GM12878 (cell line): ENCODE measurements at regions not wholly inside any gene's neighbourhood (a gene's known extent, or its start where the extent isn't known, plus 50 kb on each side); places are given as distances from the start of the nearest gene placed in this dataset.

ENCODE experiments used
- ATAC-seq: fragments of 200-7000 bp; cut with Tn5 transposase; 3 replicates; pipeline ENCODE4 v1.9.1; 2020; ENCODE audit warnings: mild to moderate bottlenecking, moderate library complexity
- BruUV-seq: library from RNA; stranded (reverse); fragments of 400-500 nt; replicated peaks from 2 replicates; lab custom pipeline; 2021; lab: Mats Ljungman, UMichigan
- CTCF ChIA-PET: fragments of 300-600 bp; sonication (Branson Sonifier 250); formaldehyde crosslinking; extraction: SDS; loops from one replicate; lab custom pipeline; 2021; ENCODE audit warnings: inconsistent platforms; lab: Yijun Ruan, JAX
- POLR2A ChIA-PET: fragments of 350-600 bp; formaldehyde crosslinking; extraction: SDS; loops from one replicate; lab custom pipeline; 2021; ENCODE audit warnings: inconsistent platforms; lab: Charles Lee
- RAD21 ChIA-PET: fragments of 300-600 bp; sonication (Branson Sonifier 250); formaldehyde crosslinking; loops from one replicate; lab custom pipeline; 2023; ENCODE audit warnings: antibody characterized with exemption; ENCODE audit not compliant: unreplicated experiment; lab: Charles Lee
- SMC1A ChIA-PET: fragments of 300-600 bp; sonication (Branson Sonifier 250); formaldehyde crosslinking; loops from one replicate; lab custom pipeline; 2023; ENCODE audit not compliant: unreplicated experiment, uncharacterized antibody; lab: Charles Lee
- DNase-seq: peaks from one replicate; pipeline ENCODE4 v3.0.0-alpha.2; 2011; ENCODE audit warnings: low read depth, low spot score
- FAIRE-seq: peaks from 3 replicates; lab custom pipeline; 2011; peaks lifted over from hg19 to GRCh38; lab: Jason Lieb, UNC
- H2AFZ ChIP-seq: 2 replicates; pipeline ENCODE4 v1.6.0; 2011; ENCODE audit warnings: low read depth, low read length, control low read depth; ENCODE audit not compliant: control insufficient read depth
- H3K27ac ChIP-seq: 2 replicates; pipeline ENCODE4 v1.5.1; 2011; ENCODE audit warnings: control low read depth; ENCODE audit not compliant: control insufficient read depth, insufficient read depth
- H3K27me3 ChIP-seq, 2 experiments: replicated peaks in 1 of 2; 2 replicates each; pipeline versions ENCODE4 v1.6.0 to v1.6.1; 2011; ENCODE audit warnings: low read length in 1 of 2; ENCODE audit not compliant: control insufficient read depth in 2 of 2, insufficient read depth in 2 of 2
- H3K36me3 ChIP-seq, 2 experiments: 2 replicates each; pipeline ENCODE4 v1.5.1; 2011; ENCODE audit warnings: low read length in 1 of 2; ENCODE audit not compliant: control insufficient read depth in 2 of 2, insufficient read depth in 2 of 2
- H3K4me1 ChIP-seq: 2 replicates; pipeline ENCODE4 v1.6.1; 2011; ENCODE audit warnings: mild to moderate bottlenecking, low read length, moderate library complexity, mixed read lengths; ENCODE audit not compliant: control insufficient read depth, insufficient read depth
- H3K4me2 ChIP-seq: 2 replicates; pipeline ENCODE4 v1.6.0; 2011; ENCODE audit warnings: control low read depth; ENCODE audit not compliant: control insufficient read depth, insufficient read depth
- H3K4me3 ChIP-seq: fragments of 200-600 bp; sonication (generic); 2 replicates; pipeline ENCODE4 v1.5.1; 2016
- H3K79me2 ChIP-seq: 2 replicates; pipeline ENCODE4 v1.6.0; 2011; ENCODE audit warnings: low read length; ENCODE audit not compliant: control insufficient read depth, insufficient read depth
- H3K9ac ChIP-seq: 2 replicates; pipeline ENCODE4 v1.8.0; 2011; ENCODE audit warnings: low read length, control low read depth, mixed read lengths; ENCODE audit not compliant: control insufficient read depth, insufficient read depth
- H3K9me3 ChIP-seq: replicated peaks from 3 replicates; pipeline ENCODE4 v1.5.1; 2011; ENCODE audit warnings: mild to moderate bottlenecking, low read length; ENCODE audit not compliant: control insufficient read depth, insufficient read depth
- H4K20me1 ChIP-seq: 2 replicates; pipeline ENCODE4 v1.6.0; 2011; ENCODE audit not compliant: control insufficient read depth, insufficient read depth
- ASH2L ChIP-seq: fragments of 300-600, 200-600 bp; sonication (generic); IDR thresholded peaks from 2 replicates; pipeline ENCODE4 v1.6.1; 2017; ENCODE audit warnings: low read depth, mild to moderate bottlenecking, borderline replicate concordance
- BMI1 ChIP-seq: fragments of 450-650 bp; IDR thresholded peaks from 2 replicates; pipeline ENCODE4 v1.6.1; 2016; ENCODE audit warnings: mild to moderate bottlenecking, moderate library complexity, borderline replicate concordance
- BRCA1 ChIP-seq: IDR thresholded peaks from 2 replicates; pipeline ENCODE4 v1.6.1; 2011; ENCODE audit warnings: low read depth, low read length, improper control_type of control experiment
- CHD2 ChIP-seq: IDR thresholded peaks from 2 replicates; pipeline ENCODE4 v1.6.1; 2011; ENCODE audit warnings: low read depth, low read length, improper control_type of control experiment, borderline replicate concordance
- CHD4 ChIP-seq: fragments of 200-600 bp; sonication (generic); IDR thresholded peaks from 2 replicates; pipeline ENCODE4 v1.6.1; 2016; ENCODE audit warnings: mild to moderate bottlenecking
- EZH2 ChIP-seq: IDR thresholded peaks from 2 replicates; pipeline ENCODE4 v1.6.1; 2012; ENCODE audit warnings: low read depth, mild to moderate bottlenecking, control low read depth, inconsistent platforms, low read length, borderline replicate concordance; ENCODE audit not compliant: control insufficient read depth
- MTA2 ChIP-seq: fragments of 450-650 bp; IDR thresholded peaks from 2 replicates; pipeline ENCODE4 v1.6.1; 2016; ENCODE audit warnings: low read depth, mild to moderate bottlenecking, moderate library complexity
- NFYA ChIP-seq: IDR thresholded peaks from 2 replicates; pipeline ENCODE4 v1.6.1; 2011; ENCODE audit warnings: low read depth, mild to moderate bottlenecking, low read length, improper control_type of control experiment, borderline replicate concordance
- NR2C1 ChIP-seq: fragments of 450-650 bp; IDR thresholded peaks from 2 replicates; pipeline ENCODE4 v1.6.1; 2017; ENCODE audit warnings: antibody characterized with exemption, mild to moderate bottlenecking, moderate library complexity
- NR2F1 ChIP-seq: fragments of 450-650 bp; conservative IDR thresholded peaks from 2 replicates; pipeline ENCODE4 v1.6.1; 2017; ENCODE audit warnings: mild to moderate bottlenecking
- PAX5 ChIP-seq: IDR thresholded peaks from 2 replicates; pipeline ENCODE4 v1.6.1; 2011; ENCODE audit warnings: low read depth, low read length, borderline replicate concordance
- PAX8 ChIP-seq: fragments of 450-650 bp; IDR thresholded peaks from 2 replicates; pipeline ENCODE4 v1.6.1; 2017; ENCODE audit warnings: mild to moderate bottlenecking, moderate library complexity
- POLR2AphosphoS5 ChIP-seq: IDR thresholded peaks from 2 replicates; pipeline ENCODE4 v1.6.1; 2011; ENCODE audit warnings: mild to moderate bottlenecking, low read length, inconsistent platforms
- SP1 ChIP-seq: IDR thresholded peaks from one replicate; pipeline ENCODE4 v1.6.1; 2011; ENCODE audit warnings: low read depth, low read length
- WGBS: methylation state at CpG from one replicate; pipeline ENCODE4 v1.1.6; 2016; ENCODE audit warnings: low lambda C conversion rate; ENCODE audit not compliant: insufficient replicate concordance, insufficient coverage; ENCODE audit errors: missing lambda C conversion rate; 5-methylcytosine and 5-hydroxymethylcytosine counted together
- in situ Hi-C: fragments of 300-500 bp; cut with MboI; formaldehyde crosslinking; loops from 9 replicates; pipeline ENCODE4 v1.14.3; 2018; ENCODE audit warnings: mixed read lengths
- intact Hi-C: fragments of 100-400 bp; cut with micrococcal nuclease; formaldehyde crosslinking; loops from one replicate; pipeline ENCODE4 v1.14.2; 2022; ENCODE audit not compliant: unreplicated experiment
- TF ChIP-seq, protein P1 (sequence below): fragments of 450-650 bp; IDR thresholded peaks from 2 replicates; pipeline ENCODE4 v1.6.1; 2016; ENCODE audit warnings: mild to moderate bottlenecking

DNA sequence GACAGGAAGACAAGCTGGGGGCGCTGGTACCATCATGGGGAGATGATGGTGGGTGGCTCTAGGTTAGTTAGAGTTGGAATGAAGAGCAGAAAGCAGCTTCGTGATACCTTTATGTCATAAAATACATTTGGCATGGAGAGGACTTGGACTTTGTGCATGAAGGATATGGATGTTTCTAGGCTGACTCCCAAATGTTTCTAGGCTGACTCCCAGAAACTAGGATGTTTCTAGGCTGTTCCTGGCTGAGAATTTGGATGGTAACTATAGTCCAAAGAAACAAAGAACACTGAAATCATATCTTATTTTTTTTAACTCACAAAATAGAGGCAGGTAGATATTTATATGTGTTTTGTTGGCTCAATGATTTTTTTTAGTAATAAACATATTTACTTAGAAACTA is 89.4 kb upstream of the VPREB1 start:
- Histone ChIP-seq H3K9me3 (no peaks in the 10 kb centered on the region), H4K20me1 (no peaks in the 10 kb centered on the region), H3K4me1 (peaks cover 8% of the 10 kb centered on the region), H3K27ac (no peak overlapping the region), H3K79me2 (no peaks in the 10 kb centered on the region), H3K9ac (no peak overlapping the region), H2AFZ (no peak overlapping the region), H3K4me3 (no peak overlapping the region), H3K27me3 (no peaks in the 10 kb centered on the region), H3K4me2 (no peak overlapping the region), H3K36me3 (no peaks in the 10 kb centered on the region)
- ChIA-PET POLR2A (interaction anchor here (1.7 kb wide), 1 partner anchor 55 kb away, joined by 8 read pairs; no protein-coding TSS in a partner anchor), CTCF (interaction anchor here (0.8 to 3.2 kb wide), 16 partner anchors 10 to 800 kb away, joined by 3 to 17 read pairs (median 5); no protein-coding TSS in a partner anchor), SMC1A (interaction anchor here (0.7 to 4.4 kb wide), 19 partner anchors 13 to 803 kb away, joined by 3 to 26 read pairs (median 4); no protein-coding TSS in a partner anchor), RAD21 (interaction anchor here (0.9 to 1.8 kb wide), 8 partner anchors 12 to 800 kb away, joined by 3 to 9 read pairs (median 6); no protein-coding TSS in a partner anchor)
- TF ChIP-seq MTA2 (no peak), ASH2L (no peak), CHD4 (no peak), PAX8 (no peak), PAX5 (no peak)
- FAIRE-seq: no peak
- BruUV-seq: no TSS peak
- 82% methylated on average over 2 of the region's 2 CpGs for WGBS
- intact Hi-C loops: loop anchor here (5.0 kb wide), 1 partner anchor 93 kb away; no protein-coding TSS in a partner anchor
- in situ Hi-C loops: loop anchor here (5.0 to 10.0 kb wide), 3 partner anchors 42 to 800 kb away; no protein-coding TSS in a partner anchor
- no peak for DNase-seq
- ATAC-seq: no peak

DNA sequence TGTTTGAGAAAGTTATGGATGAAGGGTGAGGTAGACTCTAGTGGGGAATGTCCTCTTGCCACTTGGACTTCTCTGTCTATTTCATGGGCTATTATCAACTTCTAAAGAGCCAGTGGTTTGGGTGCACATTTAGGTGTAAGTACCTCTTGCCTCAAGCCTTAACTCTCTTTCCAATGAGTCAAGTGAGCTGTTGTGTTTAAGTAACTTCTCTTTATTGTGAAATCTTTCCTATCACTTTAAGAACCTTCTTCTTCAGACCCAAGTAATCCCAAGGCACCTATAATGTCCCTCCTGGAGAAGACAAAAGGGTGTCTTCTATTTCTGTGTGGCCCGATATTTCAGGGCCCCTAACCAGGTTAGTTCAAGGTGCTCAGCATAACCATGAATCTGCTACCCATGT is 90.5 kb upstream of the VPREB1 start:
- no peak overlapping the region for H3K9ac ChIP-seq
- no peaks in the 10 kb centered on the region for H3K36me3 ChIP-seq
- in situ Hi-C loops: loop anchor here (10.0 kb wide), 2 partner anchors 119 to 801 kb away; no protein-coding TSS in a partner anchor
- no TSS peak for BruUV-seq
- FAIRE-seq: no peak
- H3K27me3 ChIP-seq: no peaks in the 10 kb centered on the region
- H3K4me1 ChIP-seq: peaks cover 8% of the 10 kb centered on the region
- intact Hi-C loops: no loop called here
- no peak overlapping the region for H3K4me2 ChIP-seq
- SMC1A ChIA-PET: interaction anchor here (1.1 to 4.4 kb wide), 8 partner anchors 26 to 804 kb away, joined by 3 to 26 read pairs (median 4); no protein-coding TSS in a partner anchor
- CTCF ChIA-PET: interaction anchor here (1.0 to 3.2 kb wide), 11 partner anchors 13 to 801 kb away, joined by 3 to 17 read pairs (median 6); no protein-coding TSS in a partner anchor
- H3K27ac ChIP-seq: no peak overlapping the region
- RAD21 ChIA-PET: interaction anchor here (1.0 to 1.8 kb wide), 5 partner anchors 36 to 801 kb away, joined by 3 to 9 read pairs (median 6); no protein-coding TSS in a partner anchor
- TF ChIP-seq, protein P1, sequence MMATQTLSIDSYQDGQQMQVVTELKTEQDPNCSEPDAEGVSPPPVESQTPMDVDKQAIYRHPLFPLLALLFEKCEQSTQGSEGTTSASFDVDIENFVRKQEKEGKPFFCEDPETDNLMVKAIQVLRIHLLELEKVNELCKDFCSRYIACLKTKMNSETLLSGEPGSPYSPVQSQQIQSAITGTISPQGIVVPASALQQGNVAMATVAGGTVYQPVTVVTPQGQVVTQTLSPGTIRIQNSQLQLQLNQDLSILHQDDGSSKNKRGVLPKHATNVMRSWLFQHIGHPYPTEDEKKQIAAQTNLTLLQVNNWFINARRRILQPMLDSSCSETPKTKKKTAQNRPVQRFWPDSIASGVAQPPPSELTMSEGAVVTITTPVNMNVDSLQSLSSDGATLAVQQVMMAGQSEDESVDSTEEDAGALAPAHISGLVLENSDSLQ: no peak
- TF ChIP-seq BMI1 (no peak), BRCA1 (no peak), SP1 (no peak), EZH2 (no peak), NR2F1 (no peak), CHD2 (no peak), NFYA (no peak), NR2C1 (no peak), POLR2AphosphoS5 (no peak)
- POLR2A ChIA-PET: interaction anchor here (1.7 kb wide), 1 partner anchor 54 kb away, joined by 8 read pairs; no protein-coding TSS in a partner anchor
- no peaks in the 10 kb centered on the region for H3K9me3 ChIP-seq
- no peak for ATAC-seq
- WGBS: 94% methylated on average over 1 of the region's 1 CpG
- H3K79me2 ChIP-seq: no peaks in the 10 kb centered on the region
- H4K20me1 ChIP-seq: no peaks in the 10 kb centered on the region
- H2AFZ ChIP-seq: no peak overlapping the region
- H3K4me3 ChIP-seq: no peak overlapping the region
- DNase-seq: no peak
